Upper lobe of right lung (tissue), 1 donor: ENCODE measurements at regions not wholly inside any gene's neighbourhood (a gene's known extent, or its start where the extent isn't known, plus 50 kb on each side); places are given as distances from the start of the nearest gene placed in this dataset.

Experiments used
- ATAC-seq: fragments of 200-7000 bp; cut with Tn5 transposase; one replicate; pipeline ENCODE4 v1.9.1; 2020; ENCODE audit warnings: mild to moderate bottlenecking, moderate library complexity
- DNase-seq: peaks from one replicate; pipeline ENCODE4 v3.0.0-alpha.2; 2020
- H3K27ac ChIP-seq: fragments of 200-600 bp; one replicate; pipeline ENCODE4 v1.8.0; 2022
- H3K27me3 ChIP-seq: fragments of 200-600 bp; one replicate; pipeline ENCODE4 v1.8.0; 2022; ENCODE audit warnings: mild to moderate bottlenecking
- H3K36me3 ChIP-seq: fragments of 200-600 bp; one replicate; pipeline ENCODE4 v1.8.0; 2022
- H3K4me1 ChIP-seq: fragments of 200-600 bp; one replicate; pipeline ENCODE4 v1.8.0; 2022
- H3K4me3 ChIP-seq: fragments of 200-600 bp; one replicate; pipeline ENCODE4 v1.8.0; 2022; ENCODE audit warnings: mild to moderate bottlenecking
- H3K9me3 ChIP-seq: fragments of 200-600 bp; one replicate; pipeline ENCODE4 v1.8.0; 2022
- intact Hi-C: fragments of 100-400 bp; cut with DNase I; formaldehyde crosslinking; loops from one replicate; pipeline ENCODE4 v1.11.0; 2022
- TF ChIP-seq, protein P1 (sequence below): fragments of 200-600 bp; IDR thresholded peaks from one replicate; pipeline ENCODE4 v1.8.0; 2022; ENCODE audit warnings: antibody characterized with exemption
- donor health status: DM: no; HTN: yes; CAD: no; lungs with severe emphysema.

GRCh38 chr2:185240796-185241195 lies 497.8 kb upstream of the FSIP2 start:
- no peak for ATAC-seq
- intact Hi-C loops, result no loop called here

DNA sequence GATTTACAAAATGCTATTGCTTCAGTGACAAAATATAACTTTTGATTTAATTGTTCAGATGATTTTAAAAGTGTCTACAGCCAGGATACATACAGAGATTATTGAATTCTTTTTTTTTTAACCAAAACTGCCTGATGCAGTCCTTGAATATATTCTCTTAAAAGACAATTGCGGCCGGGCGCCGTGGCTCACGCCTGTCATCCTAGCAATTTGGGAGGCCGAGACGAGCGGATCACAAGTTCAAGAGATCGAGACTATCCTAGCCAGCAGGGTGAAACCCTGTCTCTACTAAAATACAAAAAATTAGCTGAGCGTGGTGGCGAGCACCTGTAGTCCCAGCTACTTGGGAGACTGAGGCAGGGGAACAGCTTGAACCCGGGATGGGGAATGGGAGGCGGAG lies 497.0 kb upstream of the FSIP2 start:
- no peaks in the 10 kb centered on the region for H3K27me3 ChIP-seq
- intact Hi-C loops, result no loop called here
- H3K9me3 ChIP-seq, result no peaks in the 10 kb centered on the region
- TF ChIP-seq, protein P1, sequence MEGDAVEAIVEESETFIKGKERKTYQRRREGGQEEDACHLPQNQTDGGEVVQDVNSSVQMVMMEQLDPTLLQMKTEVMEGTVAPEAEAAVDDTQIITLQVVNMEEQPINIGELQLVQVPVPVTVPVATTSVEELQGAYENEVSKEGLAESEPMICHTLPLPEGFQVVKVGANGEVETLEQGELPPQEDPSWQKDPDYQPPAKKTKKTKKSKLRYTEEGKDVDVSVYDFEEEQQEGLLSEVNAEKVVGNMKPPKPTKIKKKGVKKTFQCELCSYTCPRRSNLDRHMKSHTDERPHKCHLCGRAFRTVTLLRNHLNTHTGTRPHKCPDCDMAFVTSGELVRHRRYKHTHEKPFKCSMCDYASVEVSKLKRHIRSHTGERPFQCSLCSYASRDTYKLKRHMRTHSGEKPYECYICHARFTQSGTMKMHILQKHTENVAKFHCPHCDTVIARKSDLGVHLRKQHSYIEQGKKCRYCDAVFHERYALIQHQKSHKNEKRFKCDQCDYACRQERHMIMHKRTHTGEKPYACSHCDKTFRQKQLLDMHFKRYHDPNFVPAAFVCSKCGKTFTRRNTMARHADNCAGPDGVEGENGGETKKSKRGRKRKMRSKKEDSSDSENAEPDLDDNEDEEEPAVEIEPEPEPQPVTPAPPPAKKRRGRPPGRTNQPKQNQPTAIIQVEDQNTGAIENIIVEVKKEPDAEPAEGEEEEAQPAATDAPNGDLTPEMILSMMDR, result no peak
- DNase-seq (no peak), ATAC-seq (no peak)
- no peak overlapping the region for H3K4me3 ChIP-seq
- H3K4me1 ChIP-seq, result no peaks in the 10 kb centered on the region
- no peaks in the 10 kb centered on the region for H3K36me3 ChIP-seq
- H3K27ac ChIP-seq, result no peak overlapping the region

More at GRCh38 chr2:185240796-185241195, 497.8 kb upstream of the FSIP2 start:
- TF ChIP-seq, protein P1, result no peak
- Histone ChIP-seq H3K9me3 (no peaks in the 10 kb centered on the region), H3K4me3 (no peak overlapping the region), H3K4me1 (no peaks in the 10 kb centered on the region), H3K27me3 (no peaks in the 10 kb centered on the region), H3K27ac (no peak overlapping the region), H3K36me3 (no peaks in the 10 kb centered on the region)
- DNase-seq, result no peak

GRCh38 chr2:185242462-185242861 lies 496.1 kb upstream of the FSIP2 start:
- no peaks in the 10 kb centered on the region for H3K9me3 ChIP-seq
- ATAC-seq (no peak), DNase-seq (no peak)
- no peaks in the 10 kb centered on the region for H3K4me1 ChIP-seq
- H3K27me3 ChIP-seq, result no peaks in the 10 kb centered on the region
- intact Hi-C loops, result no loop called here
- no peaks in the 10 kb centered on the region for H3K36me3 ChIP-seq
- TF ChIP-seq, protein P1, result no peak
- no peak overlapping the region for H3K27ac ChIP-seq
- no peak overlapping the region for H3K4me3 ChIP-seq

- Histone ChIP-seq H3K4me3 (no peak overlapping the region), H3K9me3 (no peaks in the 10 kb centered on the region), H3K27ac (no peak overlapping the region), H3K36me3 (no peaks in the 10 kb centered on the region), H3K27me3 (no peaks in the 10 kb centered on the region), H3K4me1 (no peaks in the 10 kb centered on the region)
- ATAC-seq, result no peak
- TF ChIP-seq, protein P1, result no peak
- no peak for DNase-seq
- intact Hi-C loops, result no loop called here
These were observed 493.4 kb upstream of the FSIP2 start for GRCh38 chr2:185245216-185245615.

DNA sequence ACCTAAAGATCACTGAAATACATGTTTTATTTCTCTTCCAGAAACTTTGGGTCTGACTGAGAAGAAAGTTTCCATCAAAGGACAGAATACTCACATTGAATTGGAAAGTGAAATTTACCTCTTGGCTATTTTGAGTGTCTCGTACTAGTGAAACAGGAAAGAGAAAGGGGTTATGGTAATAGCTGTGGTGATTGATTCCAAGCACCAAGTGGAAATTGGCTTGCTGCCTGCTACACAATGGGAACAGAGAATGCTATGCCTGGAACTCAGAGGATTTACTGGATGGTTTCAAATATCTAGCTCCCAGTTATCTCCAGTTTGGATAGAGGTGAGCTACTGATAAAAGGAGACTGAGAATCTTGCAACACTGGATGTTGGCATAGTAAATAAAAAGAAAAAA lies 492.8 kb upstream of the FSIP2 start:
- ATAC-seq (no peak), DNase-seq (no peak)
- Histone ChIP-seq H3K27me3 (no peaks in the 10 kb centered on the region), H3K9me3 (no peaks in the 10 kb centered on the region), H3K36me3 (no peaks in the 10 kb centered on the region), H3K4me3 (no peak overlapping the region), H3K27ac (no peak overlapping the region), H3K4me1 (no peaks in the 10 kb centered on the region)
- intact Hi-C loops, result no loop called here
- TF ChIP-seq, protein P1, result no peak

DNA sequence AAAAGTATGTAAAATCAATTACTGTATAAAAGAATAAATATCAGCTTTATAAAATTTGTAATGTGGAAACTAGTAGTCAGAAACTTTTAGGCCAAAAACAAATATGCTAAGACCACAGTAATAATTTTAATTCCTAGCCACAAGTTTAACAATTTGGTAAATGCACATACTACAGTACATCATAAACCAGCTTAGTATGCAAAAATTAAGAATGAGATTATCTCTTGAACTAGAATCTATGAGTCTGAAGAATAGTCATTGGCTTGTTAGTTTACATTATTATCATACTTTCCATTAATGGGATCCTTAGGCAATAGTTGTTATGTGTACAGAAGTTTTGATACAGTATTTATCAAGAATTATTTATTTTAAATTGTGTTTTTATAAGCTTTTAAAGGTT lies 491.9 kb upstream of the FSIP2 start:
- Histone ChIP-seq H3K27me3 (no peaks in the 10 kb centered on the region), H3K36me3 (no peaks in the 10 kb centered on the region), H3K4me1 (no peaks in the 10 kb centered on the region), H3K9me3 (no peaks in the 10 kb centered on the region), H3K4me3 (no peak overlapping the region), H3K27ac (no peak overlapping the region)
- DNase-seq (no peak), ATAC-seq (no peak)
- intact Hi-C loops, result no loop called here
- TF ChIP-seq, protein P1, result no peak
